ENCODE measurements at regions not wholly inside any gene's neighbourhood (a gene's known extent, or its start where the extent isn't known, plus 50 kb on each side); places are given as distances from the start of the nearest gene placed in this dataset.

GRCh38 chr2:71929482-71929772, 218.2 kb downstream of the CYP26B1 start:
- TF ChIP-seq, protein P1, sequence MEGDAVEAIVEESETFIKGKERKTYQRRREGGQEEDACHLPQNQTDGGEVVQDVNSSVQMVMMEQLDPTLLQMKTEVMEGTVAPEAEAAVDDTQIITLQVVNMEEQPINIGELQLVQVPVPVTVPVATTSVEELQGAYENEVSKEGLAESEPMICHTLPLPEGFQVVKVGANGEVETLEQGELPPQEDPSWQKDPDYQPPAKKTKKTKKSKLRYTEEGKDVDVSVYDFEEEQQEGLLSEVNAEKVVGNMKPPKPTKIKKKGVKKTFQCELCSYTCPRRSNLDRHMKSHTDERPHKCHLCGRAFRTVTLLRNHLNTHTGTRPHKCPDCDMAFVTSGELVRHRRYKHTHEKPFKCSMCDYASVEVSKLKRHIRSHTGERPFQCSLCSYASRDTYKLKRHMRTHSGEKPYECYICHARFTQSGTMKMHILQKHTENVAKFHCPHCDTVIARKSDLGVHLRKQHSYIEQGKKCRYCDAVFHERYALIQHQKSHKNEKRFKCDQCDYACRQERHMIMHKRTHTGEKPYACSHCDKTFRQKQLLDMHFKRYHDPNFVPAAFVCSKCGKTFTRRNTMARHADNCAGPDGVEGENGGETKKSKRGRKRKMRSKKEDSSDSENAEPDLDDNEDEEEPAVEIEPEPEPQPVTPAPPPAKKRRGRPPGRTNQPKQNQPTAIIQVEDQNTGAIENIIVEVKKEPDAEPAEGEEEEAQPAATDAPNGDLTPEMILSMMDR (IDR thresholded peaks at IDR 0.05), result no peak
- TF ChIP-seq, protein P2, sequence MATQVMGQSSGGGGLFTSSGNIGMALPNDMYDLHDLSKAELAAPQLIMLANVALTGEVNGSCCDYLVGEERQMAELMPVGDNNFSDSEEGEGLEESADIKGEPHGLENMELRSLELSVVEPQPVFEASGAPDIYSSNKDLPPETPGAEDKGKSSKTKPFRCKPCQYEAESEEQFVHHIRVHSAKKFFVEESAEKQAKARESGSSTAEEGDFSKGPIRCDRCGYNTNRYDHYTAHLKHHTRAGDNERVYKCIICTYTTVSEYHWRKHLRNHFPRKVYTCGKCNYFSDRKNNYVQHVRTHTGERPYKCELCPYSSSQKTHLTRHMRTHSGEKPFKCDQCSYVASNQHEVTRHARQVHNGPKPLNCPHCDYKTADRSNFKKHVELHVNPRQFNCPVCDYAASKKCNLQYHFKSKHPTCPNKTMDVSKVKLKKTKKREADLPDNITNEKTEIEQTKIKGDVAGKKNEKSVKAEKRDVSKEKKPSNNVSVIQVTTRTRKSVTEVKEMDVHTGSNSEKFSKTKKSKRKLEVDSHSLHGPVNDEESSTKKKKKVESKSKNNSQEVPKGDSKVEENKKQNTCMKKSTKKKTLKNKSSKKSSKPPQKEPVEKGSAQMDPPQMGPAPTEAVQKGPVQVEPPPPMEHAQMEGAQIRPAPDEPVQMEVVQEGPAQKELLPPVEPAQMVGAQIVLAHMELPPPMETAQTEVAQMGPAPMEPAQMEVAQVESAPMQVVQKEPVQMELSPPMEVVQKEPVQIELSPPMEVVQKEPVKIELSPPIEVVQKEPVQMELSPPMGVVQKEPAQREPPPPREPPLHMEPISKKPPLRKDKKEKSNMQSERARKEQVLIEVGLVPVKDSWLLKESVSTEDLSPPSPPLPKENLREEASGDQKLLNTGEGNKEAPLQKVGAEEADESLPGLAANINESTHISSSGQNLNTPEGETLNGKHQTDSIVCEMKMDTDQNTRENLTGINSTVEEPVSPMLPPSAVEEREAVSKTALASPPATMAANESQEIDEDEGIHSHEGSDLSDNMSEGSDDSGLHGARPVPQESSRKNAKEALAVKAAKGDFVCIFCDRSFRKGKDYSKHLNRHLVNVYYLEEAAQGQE (IDR thresholded peaks at IDR 0.05; ENCODE audit: insufficient read depth in 1 of 2, low read depth in 2 of 2, low read length in 1 of 2), result no peak
- no peak for TF ChIP-seq SIN3A (IDR thresholded peaks at IDR 0.05; ENCODE audit: borderline replicate concordance, insufficient read depth, low read depth, low read length)
